Suprapubic skin (tissue), 4 donors: ENCODE measurements at regions not wholly inside any gene's neighbourhood (a gene's known extent, or its start where the extent isn't known, plus 50 kb on each side); places are given as distances from the start of the nearest gene placed in this dataset.

ENCODE experiments used
- CTCF ChIP-seq, 2 donors: fragments of 200-600 bp in 1 of 2; fragments of 450-650 bp in 1 of 2; sonication (generic) in 1 of 2; IDR thresholded peaks; one replicate each; pipeline ENCODE4 v1.5.1; 2016 to 2019; ENCODE audit warnings: antibody characterized with exemption in 2 of 2, mild to moderate bottlenecking in 1 of 2, moderate library complexity in 1 of 2
- EP300 ChIP-seq: sonication (generic); formaldehyde crosslinking; IDR thresholded peaks from one replicate; pipeline ENCODE4 v1.6.1; 2017; ENCODE audit warnings: antibody characterized with exemption
- POLR2A ChIP-seq, 2 donors: fragments of 450-650 bp; IDR thresholded peaks; one replicate each; pipeline ENCODE4 v1.6.1; 2017; ENCODE audit warnings: antibody characterized with exemption in 2 of 2, mild to moderate bottlenecking in 2 of 2, moderate library complexity in 2 of 2
- POLR2AphosphoS5 ChIP-seq, 3 donors: sonication (generic); formaldehyde crosslinking; IDR thresholded peaks; one replicate each; pipeline ENCODE4 v1.6.1; 2017; ENCODE audit warnings: antibody characterized with exemption in 3 of 3

GRCh38 chr7:125409921-125410320, 480.3 kb upstream of the POT1 start:
- TF ChIP-seq EP300 (no peak), CTCF (IDR thresholded peaks at IDR 0.05) (no peak), POLR2A (IDR thresholded peaks at IDR 0.05) (no peak), POLR2AphosphoS5 (IDR thresholded peaks at IDR 0.05) (no peak)
